H1 (cell line): ENCODE measurements at regions not wholly inside any gene's neighbourhood (a gene's known extent, or its start where the extent isn't known, plus 50 kb on each side); places are given as distances from the start of the nearest gene placed in this dataset.
A peak's percentile ranks its signal among the peaks of the same experiment; 100 is the strongest.

Source experiments
- CTCF ChIA-PET: fragments of 300-600 bp; sonication (Branson Sonifier 250); formaldehyde crosslinking; loops from one replicate; lab custom pipeline; 2021; ENCODE audit not compliant: partially characterized antibody; lab: Charles Lee
- POLR2A ChIA-PET: fragments of 300-600 bp; sonication (Branson Sonifier 250); formaldehyde crosslinking; loops from one replicate; lab custom pipeline; 2021; ENCODE audit warnings: inconsistent platforms; ENCODE audit not compliant: partially characterized antibody; lab: Charles Lee
- DNase-seq, 2 experiments: peaks; one replicate each; pipeline versions ENCODE4 v3.0.0 to v3.0.0-alpha.2; 2010 to 2022; ENCODE audit warnings: low spot score in 2 of 2, low read depth in 1 of 2, mixed read lengths in 1 of 2
- FAIRE-seq: peaks from 2 replicates; lab custom pipeline; 2011; peaks lifted over from hg19 to GRCh38; lab: Jason Lieb, UNC
- H2AFZ ChIP-seq: 2 replicates; pipeline ENCODE4 v1.8.1; 2012; ENCODE audit warnings: low read length, inconsistent platforms
- H2AK5ac ChIP-seq: 2 replicates; pipeline ENCODE4 v1.6.1; 2013; ENCODE audit warnings: low read depth, low read length
- H2BK120ac ChIP-seq: replicated peaks from 2 replicates; pipeline ENCODE3; 2013; ENCODE audit warnings: low read depth, low read length, inconsistent platforms
- H2BK12ac ChIP-seq: 2 replicates; pipeline ENCODE4 v1.6.1; 2013; ENCODE audit warnings: low read depth, low read length
- H2BK15ac ChIP-seq: 2 replicates; pipeline ENCODE4 v1.6.1; 2013; ENCODE audit warnings: low read length
- H2BK20ac ChIP-seq: 2 replicates; pipeline ENCODE4 v1.6.1; 2013; ENCODE audit warnings: low read length
- H2BK5ac ChIP-seq: 2 replicates; pipeline ENCODE4 v1.6.1; 2013; ENCODE audit warnings: low read depth, low read length
- H3K14ac ChIP-seq: 2 replicates; pipeline ENCODE4 v1.6.1; 2013; ENCODE audit warnings: inconsistent platforms; ENCODE audit not compliant: insufficient read length
- H3K18ac ChIP-seq: 2 replicates; pipeline ENCODE4 v1.6.1; 2013; ENCODE audit warnings: low read length; ENCODE audit errors: extremely low read depth
- H3K23ac ChIP-seq: 2 replicates; pipeline ENCODE4 v1.6.1; 2013; ENCODE audit warnings: inconsistent platforms; ENCODE audit not compliant: insufficient read length
- H3K23me2 ChIP-seq: 2 replicates; pipeline ENCODE4 v1.6.1; 2013; ENCODE audit warnings: low read depth, low read length
- H3K27ac ChIP-seq: 2 replicates; pipeline ENCODE4 v1.6.1; 2011; ENCODE audit warnings: low read depth, low read length, inconsistent platforms
- H3K27me3 ChIP-seq, 4 experiments: replicated peaks in 1 of 4; 1 replicate in 1 of 4; 2 replicates in 3 of 4; pipeline versions ENCODE4 v1.6.1 to v1.8.1; 2011 to 2013; ENCODE audit warnings: low read length in 3 of 4, mild to moderate bottlenecking in 3 of 4, inconsistent platforms in 2 of 4, mixed read lengths in 2 of 4, moderate library complexity in 1 of 4; ENCODE audit not compliant: control insufficient read depth in 3 of 4, insufficient read depth in 3 of 4; ENCODE audit errors: extremely low read depth in 1 of 4
- H3K36me3 ChIP-seq, 4 experiments: 2 replicates each; pipeline versions ENCODE4 v1.6.1 to v1.8.1; 2011 to 2013; ENCODE audit warnings: mild to moderate bottlenecking in 4 of 4, low read length in 3 of 4, moderate library complexity in 2 of 4, control low read depth in 1 of 4, inconsistent platforms in 1 of 4; ENCODE audit not compliant: insufficient read depth in 4 of 4, control insufficient read depth in 2 of 4
- H3K4ac ChIP-seq: replicated peaks from 2 replicates; pipeline ENCODE3; 2013; ENCODE audit warnings: low read length, low read depth, mixed read lengths, inconsistent platforms; ENCODE audit not compliant: insufficient read length
- H3K4me1 ChIP-seq, 4 experiments: replicated peaks in 1 of 4; 1 replicate in 1 of 4; 2 replicates in 3 of 4; pipeline versions ENCODE4 v1.6.1 to v1.8.1; 2011 to 2013; ENCODE audit warnings: low read length in 3 of 4, inconsistent platforms in 2 of 4, mixed read lengths in 1 of 4; ENCODE audit not compliant: insufficient read depth in 4 of 4, control insufficient read depth in 3 of 4
- H3K4me2 ChIP-seq, 2 experiments: 2 replicates each; pipeline versions ENCODE4 v1.6.1 to v1.8.1; 2011 to 2013; ENCODE audit warnings: low read depth in 2 of 2, low read length in 2 of 2, control low read depth in 1 of 2, inconsistent platforms in 1 of 2, mild to moderate bottlenecking in 1 of 2; ENCODE audit not compliant: insufficient read depth in 1 of 2
- H3K4me3 ChIP-seq, 4 experiments: fragments of 200-600, 300-600 bp in 1 of 4; sonication (generic), shearing (Covaris generic), sonication (Bioruptor Twin) in 1 of 4; 2 replicates each; pipeline versions ENCODE4 v1.5.1 to v1.8.1; 2011 to 2016; ENCODE audit warnings: low read length in 4 of 4, low read depth in 3 of 4, control low read depth in 2 of 4, inconsistent platforms in 2 of 4, mild to moderate bottlenecking in 2 of 4, mixed read lengths in 1 of 4, moderate library complexity in 1 of 4; ENCODE audit not compliant: insufficient read depth in 2 of 4; ENCODE audit errors: extremely low read depth in 1 of 4
- H3K56ac ChIP-seq: replicated peaks from 2 replicates; pipeline ENCODE3; 2013; ENCODE audit warnings: low read depth, mild to moderate bottlenecking, mixed read lengths, low read length, inconsistent platforms; ENCODE audit not compliant: insufficient read length
- H3K79me1 ChIP-seq: 2 replicates; pipeline ENCODE4 v1.6.1; 2013; ENCODE audit warnings: low read depth, low read length, control low read depth
- H3K79me2 ChIP-seq, 2 experiments: 2 replicates each; pipeline versions ENCODE4 v1.6.1 to v1.8.1; 2012 to 2013; ENCODE audit warnings: low read length in 2 of 2, mild to moderate bottlenecking in 2 of 2, inconsistent platforms in 1 of 2; ENCODE audit not compliant: insufficient read depth in 2 of 2, control insufficient read depth in 1 of 2
- H3K9ac ChIP-seq, 4 experiments: replicated peaks in 1 of 4; 1 replicate in 1 of 4; 2 replicates in 3 of 4; pipeline versions ENCODE4 v1.6.1 to v1.8.1; 2011 to 2013; ENCODE audit warnings: low read depth in 3 of 4, low read length in 3 of 4, control low read depth in 2 of 4, mild to moderate bottlenecking in 2 of 4, moderate library complexity in 2 of 4, inconsistent platforms in 1 of 4; ENCODE audit errors: extremely low read depth in 1 of 4
- H3K9me3 ChIP-seq, 2 experiments: 2 replicates each; pipeline versions ENCODE4 v1.6.1 to v1.8.1; 2012 to 2013; ENCODE audit warnings: mild to moderate bottlenecking in 2 of 2, moderate library complexity in 2 of 2, control low read depth in 1 of 2, inconsistent platforms in 1 of 2, low read depth in 1 of 2, low read length in 1 of 2, mixed read lengths in 1 of 2; ENCODE audit not compliant: insufficient read depth in 2 of 2
- H4K20me1 ChIP-seq, 2 experiments: replicated peaks in 1 of 2; 2 replicates each; pipeline versions ENCODE3 to v1.8.1; 2011 to 2013; ENCODE audit warnings: inconsistent platforms in 2 of 2, low read length in 2 of 2, mild to moderate bottlenecking in 1 of 2; ENCODE audit not compliant: insufficient read depth in 2 of 2, control insufficient read depth in 1 of 2
- H4K5ac ChIP-seq: 2 replicates; pipeline ENCODE4 v1.6.1; 2013; ENCODE audit warnings: low read length, low read depth, mixed read lengths, inconsistent platforms; ENCODE audit not compliant: insufficient read length
- H4K8ac ChIP-seq: 2 replicates; pipeline ENCODE4 v1.8.0; 2013; ENCODE audit warnings: mild to moderate bottlenecking, moderate library complexity, low read length, inconsistent platforms; ENCODE audit not compliant: insufficient read depth; ENCODE audit errors: extremely low read depth
- H4K91ac ChIP-seq: replicated peaks from 2 replicates; pipeline ENCODE3; 2013; ENCODE audit warnings: low read length, mixed read lengths, inconsistent platforms; ENCODE audit not compliant: insufficient read length
- CBX5 ChIP-seq: fragments of 300-800, 300-1000 bp; sonication (generic); IDR thresholded peaks from 2 replicates; pipeline ENCODE4 v1.7.1; 2016; ENCODE audit warnings: antibody characterized with exemption, low read length, low read depth
- WGBS, 2 experiments: shearing (Covaris generic) in 1 of 2; methylation state at CpG; one replicate each; pipeline versions ENCODE4 v1.1.6 to v1.1.7; 2013 to 2015; ENCODE audit warnings: low lambda C conversion rate in 2 of 2, mixed read lengths in 2 of 2, inconsistent platforms in 1 of 2, low coverage in 1 of 2, missing lambda C conversion rate in 1 of 2; ENCODE audit not compliant: insufficient replicate concordance in 2 of 2, insufficient coverage in 1 of 2, insufficient read length in 1 of 2; ENCODE audit errors: extremely low coverage in 1 of 2, missing lambda C conversion rate in 1 of 2; 5-methylcytosine and 5-hydroxymethylcytosine counted together

- Histone ChIP-seq H4K91ac (no peak overlapping the region), H2BK15ac (no peak overlapping the region), H2AFZ (no peak overlapping the region), H2AK5ac (no peak overlapping the region), H3K9me3 (no peaks in the 10 kb centered on the region), H3K9ac (no peak overlapping the region), H3K36me3 (no peaks in the 10 kb centered on the region), H2BK12ac (no peak overlapping the region), H3K4me2 (no peak overlapping the region), H3K27me3 (no peaks in the 10 kb centered on the region), H2BK5ac (no peak overlapping the region), H3K14ac (no peak overlapping the region), H3K4me1 (no peaks in the 10 kb centered on the region), H3K23me2 (no peaks in the 10 kb centered on the region), H3K79me2 (no peaks in the 10 kb centered on the region), H3K79me1 (no peaks in the 10 kb centered on the region), H3K56ac (no peak overlapping the region), H3K18ac (no peak overlapping the region), H3K23ac (no peak overlapping the region), H4K20me1 (no peaks in the 10 kb centered on the region), H3K4me3 (no peak overlapping the region), H2BK120ac (no peak overlapping the region), H3K27ac (no peak overlapping the region), H4K8ac (no peak overlapping the region), H2BK20ac (no peak overlapping the region), H4K5ac (no peak overlapping the region), H3K4ac (peak overlapping the region; percentile 62)
- DNase-seq (no peak), FAIRE-seq (no peak)
- 88% methylated on average over 3 of the region's 3 CpGs; no CpG with 5 or more reads in 1 of the 2 experiments for WGBS, 2 experiments
- ChIA-PET POLR2A (no interaction called here), CTCF (interaction anchor here (0.5 kb wide), 1 partner anchor 389 kb away, joined by 4 read pairs; no protein-coding TSS in a partner anchor)
- TF ChIP-seq CBX5 = no peak
Observed at GRCh38 chr13:37492741-37493514, 105.6 kb downstream of the POSTN start.
